ENCODE measurements at regions not wholly inside any gene's neighbourhood (a gene's known extent, or its start where the extent isn't known, plus 50 kb on each side); places are given as distances from the start of the nearest gene placed in this dataset.

DNA sequence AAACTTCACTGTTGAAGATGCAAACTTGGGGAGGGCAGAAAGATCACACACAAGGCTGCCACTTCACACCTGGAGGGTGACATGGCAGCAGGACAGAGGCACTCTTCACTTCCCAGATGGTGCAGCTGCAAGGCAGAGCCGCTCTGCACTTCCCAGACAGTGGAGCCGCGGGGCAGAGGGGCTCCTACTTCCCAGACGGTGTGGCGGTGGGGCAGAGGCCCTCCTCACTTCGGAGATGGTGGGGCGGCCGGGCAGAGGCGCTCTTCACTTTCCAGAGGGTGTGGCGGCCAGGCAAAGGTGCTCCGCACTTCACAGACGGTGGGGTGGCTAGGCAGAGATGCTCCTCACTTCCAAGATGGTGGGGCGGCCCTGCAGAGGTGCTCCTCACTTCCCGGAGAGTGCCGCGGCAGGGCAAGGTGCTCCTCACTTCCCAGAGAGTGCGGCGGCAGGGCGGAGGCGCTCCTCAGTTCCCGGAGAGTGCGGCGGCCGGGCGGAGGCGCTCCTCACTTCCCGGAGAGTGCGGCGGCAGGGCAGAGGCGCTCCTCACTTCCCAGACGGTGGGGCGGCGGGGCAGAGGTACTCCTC is 58.3 kb upstream of the PPP1R9A start:
- H3K4me2 ChIP-seq = no peak overlapping the region
- no peaks in the 10 kb centered on the region for H3K27me3 ChIP-seq (ENCODE audit: insufficient read depth)
- H3K9ac ChIP-seq = no peak overlapping the region
- no peaks in the 10 kb centered on the region for H3K4me1 ChIP-seq (ENCODE audit: control insufficient read depth in 1 of 2, insufficient read depth in 2 of 2, low read depth in 1 of 2, low read length in 1 of 2)
- H3K9me3 ChIP-seq = peaks cover 3% of the 10 kb centered on the region; the same call in 1 of the 2 replicates
- no peak overlapping the region for H3K4me3 ChIP-seq (ENCODE audit: low read depth in 2 of 2, low read length in 1 of 2)
- H3F3A ChIP-seq (replicated peaks; ENCODE audit: insufficient read depth) = peaks cover 2% of the 10 kb centered on the region
- ChIA-PET POLR2A (no interaction called here), CTCF (no interaction called here)
- WGBS (ENCODE audit: low lambda C conversion rate) = 68% methylated on average over 30 of the region's 33 CpGs
- no peak overlapping the region for H2AFZ ChIP-seq (ENCODE audit: low read depth)
- H4K20me1 ChIP-seq (ENCODE audit: insufficient read depth) = no peaks in the 10 kb centered on the region
- H3K79me2 ChIP-seq (ENCODE audit: insufficient read depth) = no peaks in the 10 kb centered on the region
- no peak overlapping the region for H3K27ac ChIP-seq (ENCODE audit: low read depth in 2 of 2, low read length in 1 of 2)
- no peak for TF ChIP-seq RCOR1 (IDR thresholded peaks at IDR 0.05; ENCODE audit: low read length)
- no peak for TF ChIP-seq FOXM1 (IDR thresholded peaks at IDR 0.05; ENCODE audit: low read depth)
- TF ChIP-seq EP300 (IDR thresholded peaks at IDR 0.05; ENCODE audit: borderline replicate concordance in 1 of 2, low read depth in 1 of 2, low read length in 1 of 2) = no peak
- TF ChIP-seq JUND (IDR thresholded peaks at IDR 0.05) = no peak
- no peak for TF ChIP-seq RAD21 (IDR thresholded peaks at IDR 0.05; ENCODE audit: low read length)
- no peak for TF ChIP-seq NRF1 (IDR thresholded peaks at IDR 0.05; ENCODE audit: low read depth, low read length)
- TF ChIP-seq, protein P1, sequence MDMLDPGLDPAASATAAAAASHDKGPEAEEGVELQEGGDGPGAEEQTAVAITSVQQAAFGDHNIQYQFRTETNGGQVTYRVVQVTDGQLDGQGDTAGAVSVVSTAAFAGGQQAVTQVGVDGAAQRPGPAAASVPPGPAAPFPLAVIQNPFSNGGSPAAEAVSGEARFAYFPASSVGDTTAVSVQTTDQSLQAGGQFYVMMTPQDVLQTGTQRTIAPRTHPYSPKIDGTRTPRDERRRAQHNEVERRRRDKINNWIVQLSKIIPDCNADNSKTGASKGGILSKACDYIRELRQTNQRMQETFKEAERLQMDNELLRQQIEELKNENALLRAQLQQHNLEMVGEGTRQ (IDR thresholded peaks at IDR 0.05; ENCODE audit: borderline replicate concordance, low read depth, low read length) = no peak
- TF ChIP-seq GATA2 (CRISPR knock-in tag; IDR thresholded peaks at IDR 0.05) = no peak
- TF ChIP-seq POLR2AphosphoS5 (IDR thresholded peaks at IDR 0.05; ENCODE audit: low read depth, low read length) = no peak
- TF ChIP-seq, protein P2, sequence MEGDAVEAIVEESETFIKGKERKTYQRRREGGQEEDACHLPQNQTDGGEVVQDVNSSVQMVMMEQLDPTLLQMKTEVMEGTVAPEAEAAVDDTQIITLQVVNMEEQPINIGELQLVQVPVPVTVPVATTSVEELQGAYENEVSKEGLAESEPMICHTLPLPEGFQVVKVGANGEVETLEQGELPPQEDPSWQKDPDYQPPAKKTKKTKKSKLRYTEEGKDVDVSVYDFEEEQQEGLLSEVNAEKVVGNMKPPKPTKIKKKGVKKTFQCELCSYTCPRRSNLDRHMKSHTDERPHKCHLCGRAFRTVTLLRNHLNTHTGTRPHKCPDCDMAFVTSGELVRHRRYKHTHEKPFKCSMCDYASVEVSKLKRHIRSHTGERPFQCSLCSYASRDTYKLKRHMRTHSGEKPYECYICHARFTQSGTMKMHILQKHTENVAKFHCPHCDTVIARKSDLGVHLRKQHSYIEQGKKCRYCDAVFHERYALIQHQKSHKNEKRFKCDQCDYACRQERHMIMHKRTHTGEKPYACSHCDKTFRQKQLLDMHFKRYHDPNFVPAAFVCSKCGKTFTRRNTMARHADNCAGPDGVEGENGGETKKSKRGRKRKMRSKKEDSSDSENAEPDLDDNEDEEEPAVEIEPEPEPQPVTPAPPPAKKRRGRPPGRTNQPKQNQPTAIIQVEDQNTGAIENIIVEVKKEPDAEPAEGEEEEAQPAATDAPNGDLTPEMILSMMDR (IDR thresholded peaks at IDR 0.05) = no peak
- no peak for TF ChIP-seq SMC3 (IDR thresholded peaks at IDR 0.05; ENCODE audit: low read depth, low read length)
- TF ChIP-seq, protein P3, sequence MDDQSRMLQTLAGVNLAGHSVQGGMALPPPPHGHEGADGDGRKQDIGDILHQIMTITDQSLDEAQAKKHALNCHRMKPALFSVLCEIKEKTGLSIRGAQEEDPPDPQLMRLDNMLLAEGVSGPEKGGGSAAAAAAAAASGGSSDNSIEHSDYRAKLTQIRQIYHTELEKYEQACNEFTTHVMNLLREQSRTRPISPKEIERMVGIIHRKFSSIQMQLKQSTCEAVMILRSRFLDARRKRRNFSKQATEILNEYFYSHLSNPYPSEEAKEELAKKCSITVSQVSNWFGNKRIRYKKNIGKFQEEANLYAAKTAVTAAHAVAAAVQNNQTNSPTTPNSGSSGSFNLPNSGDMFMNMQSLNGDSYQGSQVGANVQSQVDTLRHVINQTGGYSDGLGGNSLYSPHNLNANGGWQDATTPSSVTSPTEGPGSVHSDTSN (IDR thresholded peaks at IDR 0.05) = no peak
- TF ChIP-seq FOXJ3 (CRISPR knock-in tag; IDR thresholded peaks at IDR 0.05) = no peak
- TF ChIP-seq RFX5 (IDR thresholded peaks at IDR 0.05; ENCODE audit: low read length) = no peak
- no peaks in the 10 kb centered on the region for H3K36me3 ChIP-seq (replicated peaks in 1 of 2; ENCODE audit: control insufficient read depth in 1 of 2, insufficient read depth in 2 of 2, low read length in 1 of 2)
- DNase-seq = no peak
- no peaks in the 10 kb centered on the region for H3K9me2 ChIP-seq

DNA sequence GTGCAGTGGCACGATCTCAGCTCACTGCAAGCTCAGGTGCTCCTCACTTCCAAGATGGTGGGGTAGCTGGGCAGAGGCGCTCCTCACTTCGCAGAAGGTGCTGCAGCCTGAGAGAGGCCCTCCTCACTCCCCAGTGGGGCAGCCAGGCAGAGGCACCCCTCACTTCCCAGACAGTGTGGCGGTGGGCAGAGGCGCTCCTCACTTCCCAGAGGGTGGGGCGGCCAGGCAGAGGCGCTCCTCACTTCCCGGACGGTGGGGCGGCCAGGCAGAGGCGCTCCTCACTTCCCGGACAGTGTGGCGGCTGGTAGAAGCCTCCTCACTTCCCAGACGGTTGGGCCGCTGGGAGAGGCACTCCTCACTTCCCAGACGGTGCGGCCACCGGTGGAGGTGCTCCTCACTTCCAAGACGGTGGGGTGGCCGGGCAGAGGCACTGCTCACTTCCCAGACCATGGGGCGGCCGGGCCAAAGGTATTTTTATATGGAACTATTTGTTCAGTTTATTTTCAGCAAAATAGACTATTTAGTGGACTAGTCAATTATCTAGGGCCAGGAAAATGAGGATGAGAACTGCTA is 57.7 kb upstream of the PPP1R9A start:
- Histone ChIP-seq H3K4me2 (no peak overlapping the region), H4K20me1 (ENCODE audit: insufficient read depth) (no peaks in the 10 kb centered on the region), H3K9me2 (no peaks in the 10 kb centered on the region), H3K4me1 (ENCODE audit: control insufficient read depth in 1 of 2, insufficient read depth in 2 of 2, low read depth in 1 of 2, low read length in 1 of 2) (no peaks in the 10 kb centered on the region), H3K27me3 (ENCODE audit: insufficient read depth) (no peaks in the 10 kb centered on the region), H3K79me2 (ENCODE audit: insufficient read depth) (no peaks in the 10 kb centered on the region), H3K9me3 (0 out of 2 replicates have a peak, but pooled peaks cover 3% of the 10 kb centered on the region), H3K27ac (ENCODE audit: low read depth in 2 of 2, low read length in 1 of 2) (no peak overlapping the region), H3K9ac (no peak overlapping the region), H3K4me3 (ENCODE audit: low read depth in 2 of 2, low read length in 1 of 2) (no peak overlapping the region), H2AFZ (ENCODE audit: low read depth) (no peak overlapping the region), H3F3A (replicated peaks; ENCODE audit: insufficient read depth) (peaks cover 2% of the 10 kb centered on the region), H3K36me3 (replicated peaks in 1 of 2; ENCODE audit: control insufficient read depth in 1 of 2, insufficient read depth in 2 of 2, low read length in 1 of 2) (no peaks in the 10 kb centered on the region)
- DNase-seq = no peak
- ChIA-PET CTCF (no interaction called here), POLR2A (no interaction called here)
- 58% methylated on average over 22 of the region's 22 CpGs for WGBS (ENCODE audit: low lambda C conversion rate)
- no peak for TF ChIP-seq MEF2A (IDR thresholded peaks at IDR 0.05; ENCODE audit: borderline replicate concordance, low read depth)
- TF ChIP-seq, protein P2 (IDR thresholded peaks at IDR 0.05) = no peak
- no peak for TF ChIP-seq FOXM1 (IDR thresholded peaks at IDR 0.05; ENCODE audit: low read depth)
- TF ChIP-seq SIN3A (IDR thresholded peaks at IDR 0.05; ENCODE audit: borderline replicate concordance, low read depth, low read length) = no peak
- no peak for TF ChIP-seq RAD21 (IDR thresholded peaks at IDR 0.05; ENCODE audit: low read length)
- TF ChIP-seq, protein P4, sequence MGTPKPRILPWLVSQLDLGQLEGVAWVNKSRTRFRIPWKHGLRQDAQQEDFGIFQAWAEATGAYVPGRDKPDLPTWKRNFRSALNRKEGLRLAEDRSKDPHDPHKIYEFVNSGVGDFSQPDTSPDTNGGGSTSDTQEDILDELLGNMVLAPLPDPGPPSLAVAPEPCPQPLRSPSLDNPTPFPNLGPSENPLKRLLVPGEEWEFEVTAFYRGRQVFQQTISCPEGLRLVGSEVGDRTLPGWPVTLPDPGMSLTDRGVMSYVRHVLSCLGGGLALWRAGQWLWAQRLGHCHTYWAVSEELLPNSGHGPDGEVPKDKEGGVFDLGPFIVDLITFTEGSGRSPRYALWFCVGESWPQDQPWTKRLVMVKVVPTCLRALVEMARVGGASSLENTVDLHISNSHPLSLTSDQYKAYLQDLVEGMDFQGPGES (IDR thresholded peaks at IDR 0.05; ENCODE audit: low read depth, low read length) = no peak
- TF ChIP-seq GATA2 (CRISPR knock-in tag; IDR thresholded peaks at IDR 0.05) = no peak
- TF ChIP-seq TEAD4 (IDR thresholded peaks at IDR 0.05; ENCODE audit: borderline replicate concordance, insufficient read depth) = no peak
- no peak for TF ChIP-seq GABPA (IDR thresholded peaks at IDR 0.05; ENCODE audit: low read depth)
- no peak for TF ChIP-seq EP300 (IDR thresholded peaks at IDR 0.05; ENCODE audit: borderline replicate concordance in 1 of 2, low read depth in 1 of 2, low read length in 1 of 2)
